ENCODE measurements at regions not wholly inside any gene's neighbourhood (a gene's known extent, or its start where the extent isn't known, plus 50 kb on each side); places are given as distances from the start of the nearest gene placed in this dataset.

- in situ Hi-C loops (cut with HindIII; ENCODE audit: low sequenced_read_pairs), result loop anchor here (25.0 kb wide), 1 partner anchor 466 kb away; no protein-coding TSS in a partner anchor
Observed at GRCh38 chr4:73671348-73671747, 51.1 kb upstream of the RASSF6 start.

- in situ Hi-C loops (cut with HindIII; ENCODE audit: low sequenced_read_pairs), result loop anchor here (25.0 kb wide), 1 partner anchor 464 kb away; no protein-coding TSS in a partner anchor
Observed at GRCh38 chr4:73673286-73673685, 53.0 kb upstream of the RASSF6 start.

- in situ Hi-C loops (cut with HindIII; ENCODE audit: low sequenced_read_pairs), result loop anchor here (25.0 kb wide), 1 partner anchor 463 kb away; no protein-coding TSS in a partner anchor
Observed at GRCh38 chr4:73674451-73674919, 54.2 kb upstream of the RASSF6 start.

GRCh38 chr4:73675623-73676022 lies 55.4 kb upstream of the RASSF6 start:
- in situ Hi-C loops (cut with HindIII; ENCODE audit: low sequenced_read_pairs), result no loop called here

GRCh38 chr4:73676136-73676535 lies 55.9 kb upstream of the RASSF6 start:
- in situ Hi-C loops (cut with HindIII; ENCODE audit: low sequenced_read_pairs), result no loop called here

GRCh38 chr4:73676861-73677323 lies 56.7 kb upstream of the RASSF6 start:
- in situ Hi-C loops (cut with HindIII; ENCODE audit: low sequenced_read_pairs), result no loop called here

- in situ Hi-C loops (cut with HindIII; ENCODE audit: low sequenced_read_pairs), result loop anchor here (5.0 kb wide), 1 partner anchor 182 kb away; no protein-coding TSS in a partner anchor
Observed at GRCh38 chr4:73679836-73680235, 59.6 kb upstream of the RASSF6 start.

GRCh38 chr4:73681776-73682175 lies 58.6 kb upstream of the CXCL8 start:
- in situ Hi-C loops (cut with HindIII; ENCODE audit: low sequenced_read_pairs), result loop anchor here (5.0 kb wide), 1 partner anchor 181 kb away; no protein-coding TSS in a partner anchor

GRCh38 chr4:73682508-73682907 lies 57.9 kb upstream of the CXCL8 start:
- in situ Hi-C loops (cut with HindIII; ENCODE audit: low sequenced_read_pairs), result loop anchor here (5.0 kb wide), 1 partner anchor 180 kb away; no protein-coding TSS in a partner anchor

GRCh38 chr4:73683033-73683432 lies 57.3 kb upstream of the CXCL8 start:
- in situ Hi-C loops (cut with HindIII; ENCODE audit: low sequenced_read_pairs), result loop anchor here (5.0 kb wide), 1 partner anchor 179 kb away; no protein-coding TSS in a partner anchor

- in situ Hi-C loops (cut with HindIII; ENCODE audit: low sequenced_read_pairs), result loop anchor here (5.0 kb wide), 1 partner anchor 179 kb away; no protein-coding TSS in a partner anchor
Observed at GRCh38 chr4:73683456-73683855, 56.9 kb upstream of the CXCL8 start.

GRCh38 chr4:73684097-73684496 lies 56.3 kb upstream of the CXCL8 start:
- in situ Hi-C loops (cut with HindIII; ENCODE audit: low sequenced_read_pairs), result loop anchor here (5.0 kb wide), 1 partner anchor 178 kb away; no protein-coding TSS in a partner anchor

- in situ Hi-C loops (cut with HindIII; ENCODE audit: low sequenced_read_pairs), result no loop called here
Observed at GRCh38 chr4:73685052-73685451, 55.3 kb upstream of the CXCL8 start.

GRCh38 chr4:73687421-73687820 lies 52.9 kb upstream of the CXCL8 start:
- in situ Hi-C loops (cut with HindIII; ENCODE audit: low sequenced_read_pairs), result no loop called here

GRCh38 chr4:73690051-73690738 lies 50.2 kb upstream of the CXCL8 start:
- in situ Hi-C loops (cut with HindIII; ENCODE audit: low sequenced_read_pairs), result no loop called here
